ENCODE measurements at regions not wholly inside any gene's neighbourhood (a gene's known extent, or its start where the extent isn't known, plus 50 kb on each side); places are given as distances from the start of the nearest gene placed in this dataset.

GRCh38 chr18:5608846-5609245, 65.0 kb upstream of the EPB41L3 start:
- no peaks in the 10 kb centered on the region for H3K27me3 ChIP-seq (ENCODE audit: low read depth)
- no peaks in the 10 kb centered on the region for H3K4me1 ChIP-seq
- no peak for DNase-seq
- intact Hi-C loops (cut with DNase I), result no loop called here
- no peak overlapping the region for H3K27ac ChIP-seq
- no peaks in the 10 kb centered on the region for H3K9me3 ChIP-seq
- no peak for TF ChIP-seq CTCF (IDR thresholded peaks at IDR 0.05)
- H3K36me3 ChIP-seq, result no peaks in the 10 kb centered on the region
- H3K4me3 ChIP-seq, result no peak overlapping the region
- no peak for ATAC-seq

- no peaks in the 10 kb centered on the region for H3K36me3 ChIP-seq
- intact Hi-C loops (cut with DNase I), result no loop called here
- ATAC-seq (no peak), DNase-seq (no peak)
- no peak overlapping the region for H3K4me3 ChIP-seq
- TF ChIP-seq CTCF (IDR thresholded peaks at IDR 0.05), result no peak
- no peak overlapping the region for H3K27ac ChIP-seq
- no peaks in the 10 kb centered on the region for H3K4me1 ChIP-seq
- no peaks in the 10 kb centered on the region for H3K27me3 ChIP-seq (ENCODE audit: low read depth)
- H3K9me3 ChIP-seq, result no peaks in the 10 kb centered on the region
These were observed 63.2 kb upstream of the EPB41L3 start for GRCh38 chr18:5606951-5607350.

GRCh38 chr18:5604778-5605177, 61.0 kb upstream of the EPB41L3 start:
- ATAC-seq, result no peak
- no peak for DNase-seq
- Histone ChIP-seq H3K4me3 (no peak overlapping the region), H3K4me1 (no peaks in the 10 kb centered on the region), H3K9me3 (no peaks in the 10 kb centered on the region), H3K36me3 (no peaks in the 10 kb centered on the region), H3K27ac (no peak overlapping the region), H3K27me3 (ENCODE audit: low read depth) (no peaks in the 10 kb centered on the region)
- no peak for TF ChIP-seq CTCF (IDR thresholded peaks at IDR 0.05)
- intact Hi-C loops (cut with DNase I), result no loop called here

- Histone ChIP-seq H3K4me1 (no peaks in the 10 kb centered on the region), H3K27ac (no peak overlapping the region), H3K27me3 (ENCODE audit: low read depth) (no peaks in the 10 kb centered on the region), H3K36me3 (no peaks in the 10 kb centered on the region), H3K4me3 (no peak overlapping the region), H3K9me3 (no peaks in the 10 kb centered on the region)
- no peak for ATAC-seq
- intact Hi-C loops (cut with DNase I), result no loop called here
- DNase-seq, result no peak
- TF ChIP-seq CTCF (IDR thresholded peaks at IDR 0.05), result no peak
These were observed 59.4 kb upstream of the EPB41L3 start for GRCh38 chr18:5603153-5603552.

- Histone ChIP-seq H3K4me3 (no peak overlapping the region), H3K4me1 (no peaks in the 10 kb centered on the region), H3K9me3 (no peaks in the 10 kb centered on the region), H3K27ac (no peak overlapping the region), H3K36me3 (no peaks in the 10 kb centered on the region), H3K27me3 (ENCODE audit: low read depth) (peaks cover 3% of the 10 kb centered on the region)
- TF ChIP-seq CTCF (IDR thresholded peaks at IDR 0.05), result no peak
- no peak for ATAC-seq
- no peak for DNase-seq
- intact Hi-C loops (cut with DNase I), result no loop called here
These were observed 57.4 kb upstream of the EPB41L3 start for GRCh38 chr18:5601188-5601624.
